Central memory CD8-positive, alpha-beta T cell (primary cell): ENCODE measurements at regions not wholly inside any gene's neighbourhood (a gene's known extent, or its start where the extent isn't known, plus 50 kb on each side); places are given as distances from the start of the nearest gene placed in this dataset.
A peak's percentile ranks its signal among the peaks of the same experiment; 100 is the strongest.
"Not testable (repeated sequence)": the region's sequence is repeated elsewhere in the genome, so short reads cannot be mapped to it uniquely, and the experiment has no call there.

Source experiments
- ATAC-seq: fragments of 150-1000 bp; cut with Tn5 transposase; replicated peaks from 2 replicates; pipeline ENCODE4 v1.10.0; 2022; ENCODE audit warnings: mild to moderate bottlenecking, moderate FRiP score, moderate number of reproducible peaks; ENCODE audit not compliant: poor library complexity, severe bottlenecking; ENCODE audit errors: extremely low read depth
- DNase-seq, 2 donors: peaks; one replicate each; pipeline ENCODE4 v3.0.0; 2021; ENCODE audit warnings: low spot score in 2 of 2
- H3K27ac Mint-ChIP-seq: one replicate; pipeline ENCODE4 v1.8.0; 2022; ENCODE audit warnings: low read depth, mild to moderate bottlenecking, moderate library complexity, mixed read lengths
- H3K27me3 Mint-ChIP-seq: one replicate; pipeline ENCODE4 v1.8.0; 2022; ENCODE audit warnings: mixed read lengths
- H3K36me3 Mint-ChIP-seq: one replicate; pipeline ENCODE4 v1.8.0; 2022; ENCODE audit warnings: mild to moderate bottlenecking, moderate library complexity, mixed read lengths; ENCODE audit not compliant: insufficient read depth
- H3K4me1 Mint-ChIP-seq: one replicate; pipeline ENCODE4 v1.8.0; 2022; ENCODE audit warnings: mixed read lengths
- H3K4me3 Mint-ChIP-seq: one replicate; pipeline ENCODE4 v1.8.0; 2022; ENCODE audit warnings: mild to moderate bottlenecking, moderate library complexity, mixed read lengths
- H3K9me3 Mint-ChIP-seq: one replicate; pipeline ENCODE4 v1.8.0; 2022; ENCODE audit warnings: mixed read lengths

GRCh38 chr14:106556665-106557289 is 1030.4 kb downstream of the TMEM121 start:
- peaks cover 23% of the 10 kb centered on the region for H3K27me3 Mint-ChIP-seq
- no peaks in the 10 kb centered on the region for H3K36me3 Mint-ChIP-seq
- no peaks in the 10 kb centered on the region for H3K9me3 Mint-ChIP-seq
- ATAC-seq = no peak
- H3K4me1 Mint-ChIP-seq = no peaks in the 10 kb centered on the region
- H3K27ac Mint-ChIP-seq = no peak overlapping the region
- no peak overlapping the region for H3K4me3 Mint-ChIP-seq
- peak; percentile 49 to 65 for DNase-seq

GRCh38 chr14:106562451-106562850 is 1036.1 kb downstream of the TMEM121 start:
- Mint-ChIP-seq H3K4me3 (no peak overlapping the region), H3K9me3 (no peaks in the 10 kb centered on the region), H3K27ac (no peak overlapping the region), H3K4me1 (no peaks in the 10 kb centered on the region), H3K27me3 (peaks cover 54% of the 10 kb centered on the region), H3K36me3 (no peaks in the 10 kb centered on the region)
- ATAC-seq (no peak), DNase-seq (no peak)

GRCh38 chr14:106564058-106564643 is 1037.8 kb downstream of the TMEM121 start:
- Mint-ChIP-seq H3K4me3 (no peak overlapping the region), H3K4me1 (no peaks in the 10 kb centered on the region), H3K9me3 (no peaks in the 10 kb centered on the region), H3K27ac (no peak overlapping the region), H3K36me3 (no peaks in the 10 kb centered on the region), H3K27me3 (peaks cover 48% of the 10 kb centered on the region)
- DNase-seq (peak; percentile 52 to 53), ATAC-seq (no peak)

- Mint-ChIP-seq H3K36me3 (no peaks in the 10 kb centered on the region), H3K27me3 (peaks cover 83% of the 10 kb centered on the region), H3K4me3 (no peak overlapping the region), H3K9me3 (no peaks in the 10 kb centered on the region), H3K4me1 (no peaks in the 10 kb centered on the region), H3K27ac (no peak overlapping the region)
- DNase-seq (no peak), ATAC-seq (no peak)
Measured at GRCh38 chr14:106578481-106578880, 1052.1 kb downstream of the TMEM121 start.

GRCh38 chr14:106579084-106579483 is 1052.7 kb downstream of the TMEM121 start:
- H3K9me3 Mint-ChIP-seq = no peaks in the 10 kb centered on the region
- no peak overlapping the region for H3K27ac Mint-ChIP-seq
- H3K36me3 Mint-ChIP-seq = no peaks in the 10 kb centered on the region
- peaks cover 77% of the 10 kb centered on the region for H3K27me3 Mint-ChIP-seq
- no peak overlapping the region for H3K4me3 Mint-ChIP-seq
- H3K4me1 Mint-ChIP-seq = no peaks in the 10 kb centered on the region
- DNase-seq (no peak), ATAC-seq (no peak)

- Mint-ChIP-seq H3K27me3 (peaks cover 59% of the 10 kb centered on the region), H3K27ac (no peak overlapping the region), H3K4me3 (no peak overlapping the region), H3K36me3 (peaks cover 3% of the 10 kb centered on the region), H3K4me1 (peaks cover 11% of the 10 kb centered on the region), H3K9me3 (no peaks in the 10 kb centered on the region)
- no peak for DNase-seq
- ATAC-seq = peak; percentile 14
Measured at GRCh38 chr14:106585692-106586091, 1059.3 kb downstream of the TMEM121 start.

- no peak overlapping the region for H3K4me3 Mint-ChIP-seq
- DNase-seq (peak; percentile 47 to 51), ATAC-seq (peak; percentile 40)
- H3K9me3 Mint-ChIP-seq = no peaks in the 10 kb centered on the region
- peaks cover 59% of the 10 kb centered on the region for H3K27me3 Mint-ChIP-seq
- peaks cover 11% of the 10 kb centered on the region for H3K4me1 Mint-ChIP-seq
- H3K27ac Mint-ChIP-seq = no peak overlapping the region
- H3K36me3 Mint-ChIP-seq = peaks cover 3% of the 10 kb centered on the region
Measured at GRCh38 chr14:106586098-106586704, 1059.8 kb downstream of the TMEM121 start.

- not testable (repeated sequence) for H3K4me1 Mint-ChIP-seq, ATAC-seq, H3K4me3 Mint-ChIP-seq, DNase-seq, H3K36me3 Mint-ChIP-seq, H3K27ac Mint-ChIP-seq, H3K9me3 Mint-ChIP-seq
- peaks cover 70% of the 10 kb centered on the region for H3K27me3 Mint-ChIP-seq
Measured at GRCh38 chr14:106591539-106591938, 1065.2 kb downstream of the TMEM121 start.

- H3K4me3 Mint-ChIP-seq, DNase-seq, H3K27ac Mint-ChIP-seq, ATAC-seq, H3K36me3 Mint-ChIP-seq, H3K4me1 Mint-ChIP-seq, H3K9me3 Mint-ChIP-seq: not testable (repeated sequence)
- peaks cover 70% of the 10 kb centered on the region for H3K27me3 Mint-ChIP-seq
Measured at GRCh38 chr14:106592115-106592852, 1065.9 kb downstream of the TMEM121 start.

GRCh38 chr14:106599209-106599608 is 1072.8 kb downstream of the TMEM121 start:
- Mint-ChIP-seq H3K9me3 (no peaks in the 10 kb centered on the region), H3K27ac (no peak overlapping the region), H3K4me1 (no peaks in the 10 kb centered on the region), H3K4me3 (no peak overlapping the region), H3K36me3 (peaks cover 1% of the 10 kb centered on the region), H3K27me3 (peaks cover 95% of the 10 kb centered on the region)
- ATAC-seq = no peak
- no peak for DNase-seq

- Mint-ChIP-seq H3K4me1 (no peaks in the 10 kb centered on the region), H3K36me3 (peaks cover 1% of the 10 kb centered on the region), H3K9me3 (no peaks in the 10 kb centered on the region), H3K4me3 (no peak overlapping the region), H3K27ac (no peak overlapping the region), H3K27me3 (peaks cover 96% of the 10 kb centered on the region)
- ATAC-seq = peak; percentile 96
- DNase-seq = peak; percentile 64 to 69
Measured at GRCh38 chr14:106605548-106606448, 1079.4 kb downstream of the TMEM121 start.

GRCh38 chr14:106606936-106607335 is 1080.6 kb downstream of the TMEM121 start:
- Mint-ChIP-seq H3K9me3 (no peaks in the 10 kb centered on the region), H3K4me3 (no peak overlapping the region), H3K4me1 (no peaks in the 10 kb centered on the region), H3K36me3 (peaks cover 1% of the 10 kb centered on the region), H3K27ac (no peak overlapping the region), H3K27me3 (peaks cover 93% of the 10 kb centered on the region)
- ATAC-seq (no peak), DNase-seq (no peak)
